WI38 (cell line): ENCODE measurements at regions not wholly inside any gene's neighbourhood (a gene's known extent, or its start where the extent isn't known, plus 50 kb on each side); places are given as distances from the start of the nearest gene placed in this dataset.

Source experiments
- H3K4me3 ChIP-seq: 2 replicates; pipeline ENCODE4 v1.5.1; 2011; ENCODE audit warnings: low read depth, mild to moderate bottlenecking, control low read depth, low read length
- TF ChIP-seq, protein P1 (sequence below): IDR thresholded peaks from 2 replicates; pipeline ENCODE4 v1.5.1; 2012; ENCODE audit warnings: low read depth, mild to moderate bottlenecking, control low read depth, low read length

DNA sequence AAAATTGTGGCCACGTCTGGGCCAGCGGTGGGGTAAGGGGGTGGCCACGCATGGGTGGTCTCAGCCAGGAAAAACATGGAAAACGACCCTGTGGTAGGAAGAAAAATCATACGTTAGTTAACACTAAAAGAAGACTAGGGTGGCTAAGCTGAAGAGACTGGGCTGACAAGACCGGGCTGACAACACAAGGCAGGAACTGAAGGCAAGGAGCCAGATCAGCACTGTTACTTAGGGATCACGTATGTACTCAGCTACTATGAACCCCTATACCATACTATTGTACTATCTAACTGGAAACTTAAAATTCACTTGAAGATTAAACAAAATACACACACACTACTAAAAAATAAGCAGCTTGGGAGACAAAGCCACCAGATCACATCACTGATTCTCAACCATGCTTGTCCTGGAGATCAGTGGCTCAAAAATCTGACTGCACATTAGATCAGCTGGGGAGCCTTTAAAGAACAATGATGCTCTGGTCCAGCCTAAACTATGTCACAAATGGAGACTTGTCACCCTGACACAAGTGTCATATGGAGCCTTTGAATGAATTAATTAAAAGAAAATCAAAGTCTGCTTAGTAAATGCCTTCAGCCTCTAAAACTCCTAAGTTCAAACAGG, 442.2 kb downstream of the SHQ1 start:
- TF ChIP-seq, protein P1, sequence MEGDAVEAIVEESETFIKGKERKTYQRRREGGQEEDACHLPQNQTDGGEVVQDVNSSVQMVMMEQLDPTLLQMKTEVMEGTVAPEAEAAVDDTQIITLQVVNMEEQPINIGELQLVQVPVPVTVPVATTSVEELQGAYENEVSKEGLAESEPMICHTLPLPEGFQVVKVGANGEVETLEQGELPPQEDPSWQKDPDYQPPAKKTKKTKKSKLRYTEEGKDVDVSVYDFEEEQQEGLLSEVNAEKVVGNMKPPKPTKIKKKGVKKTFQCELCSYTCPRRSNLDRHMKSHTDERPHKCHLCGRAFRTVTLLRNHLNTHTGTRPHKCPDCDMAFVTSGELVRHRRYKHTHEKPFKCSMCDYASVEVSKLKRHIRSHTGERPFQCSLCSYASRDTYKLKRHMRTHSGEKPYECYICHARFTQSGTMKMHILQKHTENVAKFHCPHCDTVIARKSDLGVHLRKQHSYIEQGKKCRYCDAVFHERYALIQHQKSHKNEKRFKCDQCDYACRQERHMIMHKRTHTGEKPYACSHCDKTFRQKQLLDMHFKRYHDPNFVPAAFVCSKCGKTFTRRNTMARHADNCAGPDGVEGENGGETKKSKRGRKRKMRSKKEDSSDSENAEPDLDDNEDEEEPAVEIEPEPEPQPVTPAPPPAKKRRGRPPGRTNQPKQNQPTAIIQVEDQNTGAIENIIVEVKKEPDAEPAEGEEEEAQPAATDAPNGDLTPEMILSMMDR: no peak
- H3K4me3 ChIP-seq: no peak overlapping the region

DNA sequence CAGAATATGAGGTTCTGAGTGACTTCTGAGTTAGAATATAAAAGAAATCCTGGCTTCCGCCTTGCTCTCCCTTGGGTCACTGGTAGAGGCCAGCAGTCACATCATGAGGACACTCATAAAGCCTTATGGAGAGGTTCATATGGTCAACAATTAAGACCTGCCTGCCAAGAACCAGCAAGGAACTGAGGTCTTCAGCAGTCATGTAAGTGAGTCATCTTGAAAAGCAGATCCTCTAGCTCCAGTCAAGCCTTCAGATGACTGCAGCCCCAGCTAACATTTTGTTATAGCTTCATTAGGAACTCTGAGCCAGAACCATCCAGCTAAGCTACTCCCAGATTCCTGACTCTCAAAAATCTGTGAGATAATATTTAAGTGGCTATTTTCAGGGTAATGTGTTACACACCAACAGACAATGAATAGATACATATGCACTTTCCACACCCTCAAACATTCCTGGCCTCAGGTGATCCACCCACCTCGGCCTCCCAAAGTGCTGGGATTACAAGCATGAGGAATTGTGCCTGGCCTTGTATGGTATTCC, 447.2 kb downstream of the SHQ1 start:
- TF ChIP-seq, protein P1: no peak

DNA sequence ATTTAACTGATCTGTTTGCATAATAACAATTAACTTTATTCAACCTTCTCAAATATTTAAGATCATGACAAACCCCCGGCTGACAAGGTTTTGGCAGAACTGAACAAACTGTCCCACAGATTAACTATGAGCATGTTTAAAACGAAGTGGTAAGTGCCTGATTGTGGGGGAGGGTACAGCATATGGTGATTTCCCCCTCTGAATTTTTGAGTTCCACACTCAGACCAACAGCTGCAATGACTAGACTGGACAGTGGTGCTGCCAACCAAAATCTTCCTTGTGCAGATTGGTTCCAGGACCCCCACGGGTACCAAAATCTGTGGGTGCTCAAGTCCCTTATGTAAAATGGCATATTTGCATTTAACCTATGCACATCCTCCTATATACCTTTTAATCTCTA, 449.5 kb downstream of the SHQ1 start:
- TF ChIP-seq, protein P1: no peak
- H3K4me3 ChIP-seq: no peak overlapping the region

More for the DNA sequence above, 447.2 kb downstream of the SHQ1 start:
- H3K4me3 ChIP-seq: no peak overlapping the region

DNA sequence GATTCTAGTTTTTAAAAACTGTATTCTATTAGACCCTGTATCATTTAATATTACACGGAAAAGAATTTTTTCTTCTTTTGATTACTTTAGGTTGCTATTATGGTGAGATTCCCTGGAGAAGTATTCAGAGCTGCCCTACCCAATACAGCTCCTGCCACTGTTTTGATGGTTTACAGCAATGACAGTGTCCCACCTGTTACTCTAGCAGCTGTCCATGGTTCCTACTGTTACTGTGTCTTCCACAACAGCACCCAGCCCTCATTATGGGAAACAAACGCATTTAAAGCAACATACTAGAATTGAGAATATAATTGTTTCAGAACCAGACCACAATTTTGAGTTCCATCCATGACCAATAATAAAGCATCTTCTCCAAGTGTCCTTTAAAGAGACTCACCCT, 450.7 kb downstream of the SHQ1 start:
- H3K4me3 ChIP-seq: no peak overlapping the region
- TF ChIP-seq, protein P1: no peak

DNA sequence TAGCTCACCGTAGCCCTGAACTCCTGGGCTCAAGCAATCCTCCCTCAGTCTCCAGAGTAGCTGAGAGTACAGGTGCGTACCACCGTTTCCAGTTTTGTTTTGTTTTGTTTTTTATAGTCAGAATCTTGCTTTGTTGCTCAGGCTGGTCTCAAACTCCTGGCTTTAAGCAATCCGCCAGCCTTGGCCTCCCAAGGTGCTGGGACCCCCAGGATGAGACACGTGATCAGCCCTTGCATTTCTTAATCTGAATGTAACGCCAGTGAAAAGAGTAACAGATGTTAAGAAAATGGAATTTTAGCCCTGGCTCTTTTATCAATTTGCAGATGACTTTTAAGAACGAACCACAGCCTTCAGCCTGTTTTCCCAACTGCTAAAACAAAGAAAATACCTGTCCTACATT, 451.3 kb downstream of the SHQ1 start:
- TF ChIP-seq, protein P1: no peak
- no peak overlapping the region for H3K4me3 ChIP-seq

DNA sequence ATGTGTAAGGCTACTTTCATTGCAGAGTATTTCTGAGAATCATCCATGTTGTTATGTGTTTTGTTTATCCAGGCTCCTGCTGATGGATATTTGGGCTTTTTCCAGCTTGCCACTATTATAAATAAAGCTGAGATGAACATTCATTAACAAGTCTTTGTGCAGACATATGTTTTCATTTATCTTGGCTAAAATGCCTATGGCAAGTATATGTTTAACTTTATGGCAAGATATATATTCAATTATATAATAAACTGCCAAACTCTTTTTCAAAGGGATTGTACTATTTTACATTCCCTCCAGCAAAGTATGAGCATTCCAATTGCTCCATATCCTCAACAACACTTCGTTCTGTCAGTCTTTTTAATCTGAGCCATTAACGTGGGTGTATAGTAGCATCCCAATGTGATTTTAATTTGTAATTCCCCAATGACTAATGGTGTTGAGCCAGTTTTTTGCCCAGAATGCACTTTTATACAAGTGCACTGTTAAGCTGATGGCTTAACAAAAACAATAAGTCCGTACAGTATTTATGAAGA, 452.4 kb downstream of the SHQ1 start:
- H3K4me3 ChIP-seq: peak overlapping the region; percentile 19; the same call in 1 of the 2 replicates
- TF ChIP-seq, protein P1: no peak

DNA sequence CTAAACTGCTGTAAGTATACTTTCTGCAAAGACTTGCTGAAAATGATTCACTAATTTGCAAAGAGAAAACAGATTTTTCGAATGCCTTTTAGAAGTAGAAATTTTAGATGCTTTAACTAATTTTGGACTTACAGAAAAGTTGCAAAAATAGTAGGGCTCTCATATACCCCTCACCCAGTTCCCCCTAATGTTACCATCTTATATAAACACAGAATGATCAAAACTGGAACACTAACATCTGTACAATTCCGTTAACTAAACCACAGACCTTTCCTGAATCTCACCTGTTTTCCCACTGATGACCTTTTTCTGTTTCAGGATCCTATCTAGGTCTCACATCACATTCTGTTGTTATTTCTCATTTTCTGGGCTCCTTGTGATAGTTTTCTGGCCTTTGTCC, 454.8 kb downstream of the SHQ1 start:
- TF ChIP-seq, protein P1: no peak
- H3K4me3 ChIP-seq: no peak overlapping the region
